HPDE6-E6E7 (cell line): ENCODE measurements at regions not wholly inside any gene's neighbourhood (a gene's known extent, or its start where the extent isn't known, plus 50 kb on each side); places are given as distances from the start of the nearest gene placed in this dataset.
"Not testable (repeated sequence)": the region's sequence is repeated elsewhere in the genome, so short reads cannot be mapped to it uniquely, and the experiment has no call there.

Source experiments
- DNase-seq: peaks from one replicate; pipeline ENCODE4 v3.0.0; 2011; ENCODE audit warnings: missing footprints; ENCODE audit errors: extremely low spot score

GRCh38 chr6:56904068-56904467 lies 50.8 kb upstream of the BEND6 start:
- peak; percentile 22 for DNase-seq

GRCh38 chr6:56902641-56903464 lies 52.1 kb upstream of the BEND6 start:
- DNase-seq = peak; percentile 20

- no peak for DNase-seq
Measured at GRCh38 chr6:56900784-56901183, 54.1 kb upstream of the BEND6 start.

- DNase-seq = no peak
Measured at GRCh38 chr6:56899753-56900152, 55.2 kb upstream of the BEND6 start.

- DNase-seq = no peak
Measured at GRCh38 chr6:56899311-56899710, 55.6 kb upstream of the BEND6 start.

GRCh38 chr6:56897789-56898529 lies 56.9 kb upstream of the BEND6 start:
- no peak for DNase-seq

- no peak for DNase-seq
Measured at GRCh38 chr6:56891754-56892153, 63.2 kb upstream of the BEND6 start.

GRCh38 chr6:56890683-56891429 lies 64.1 kb upstream of the BEND6 start:
- peak; percentile 31 for DNase-seq

- DNase-seq = no peak
Measured at GRCh38 chr6:56890066-56890465, 64.8 kb upstream of the BEND6 start.

GRCh38 chr6:56889492-56889891 lies 65.4 kb upstream of the BEND6 start:
- DNase-seq = no peak

- no peak for DNase-seq
Measured at GRCh38 chr6:56888687-56889086, 66.2 kb upstream of the BEND6 start.

- DNase-seq = no peak
Measured at GRCh38 chr6:56887086-56887485, 67.8 kb upstream of the BEND6 start.

- DNase-seq = no peak
Measured at GRCh38 chr6:56877922-56878321, 77.0 kb upstream of the BEND6 start.

GRCh38 chr6:56875961-56876360 lies 78.9 kb upstream of the BEND6 start:
- DNase-seq = no peak

- DNase-seq = no peak
Measured at GRCh38 chr6:56875523-56875922, 79.4 kb upstream of the BEND6 start.

- DNase-seq = no peak
Measured at GRCh38 chr6:56874328-56874727, 80.6 kb upstream of the BEND6 start.

- not testable (repeated sequence) for DNase-seq
Measured at GRCh38 chr6:56870053-56870452, 84.9 kb upstream of the BEND6 start.

GRCh38 chr6:56869346-56869745 lies 85.6 kb upstream of the BEND6 start:
- no peak for DNase-seq

- peak; percentile 45 for DNase-seq
Measured at GRCh38 chr6:56868687-56869086, 86.2 kb upstream of the BEND6 start.

GRCh38 chr6:56866917-56867522 lies 87.9 kb upstream of the BEND6 start:
- DNase-seq = no peak

- DNase-seq = no peak
Measured at GRCh38 chr6:56865081-56865875, 89.6 kb upstream of the BEND6 start.
